PFSK-1 (cell line): ENCODE measurements at regions not wholly inside any gene's neighbourhood (a gene's known extent, or its start where the extent isn't known, plus 50 kb on each side); places are given as distances from the start of the nearest gene placed in this dataset.

Source experiments
- POLR2AphosphoS5 ChIP-seq: IDR thresholded peaks from 2 replicates; pipeline ENCODE4 v1.6.1; 2012; ENCODE audit warnings: low read depth, mild to moderate bottlenecking, control low read depth, low read length, moderate library complexity
- TAF1 ChIP-seq: IDR thresholded peaks from 2 replicates; pipeline ENCODE4 v1.6.1; 2012; ENCODE audit warnings: low read length, control low read depth, borderline replicate concordance; ENCODE audit not compliant: insufficient read depth

GRCh38 chr5:165282491-165282890, 1777.1 kb downstream of the MAT2B start:
- TF ChIP-seq TAF1, result no peak
- no peak for TF ChIP-seq POLR2AphosphoS5
